GM23338 (cell line): ENCODE measurements at regions not wholly inside any gene's neighbourhood (a gene's known extent, or its start where the extent isn't known, plus 50 kb on each side); places are given as distances from the start of the nearest gene placed in this dataset.

Source experiments
- ATAC-seq: fragments of 200-7000 bp; cut with Tn5 transposase; 3 replicates; pipeline ENCODE4 v1.9.1; 2020
- DNase-seq: peaks from one replicate; pipeline ENCODE4 v3.0.0-alpha.2; 2015; ENCODE audit warnings: low spot score
- H2AFZ ChIP-seq: fragments of 200-600 bp; sonication (generic); 2 replicates; pipeline ENCODE4 v1.8.0; 2016; ENCODE audit warnings: antibody characterized with exemption, mild to moderate bottlenecking, moderate library complexity
- H3F3A ChIP-seq: fragments of 200-600 bp; sonication (generic); replicated peaks from 2 replicates; pipeline ENCODE4 v1.8.0; 2017; ENCODE audit warnings: antibody characterized with exemption, mixed run types, low read depth
- H3K27ac ChIP-seq: fragments of 200-600 bp; sonication (generic); 2 replicates; pipeline ENCODE4 v1.6.1; 2016; ENCODE audit warnings: low read depth
- H3K27me3 ChIP-seq: fragments of 200-600 bp; sonication (generic); 2 replicates; pipeline ENCODE4 v1.8.0; 2016; ENCODE audit warnings: mild to moderate bottlenecking, mixed run types, moderate library complexity; ENCODE audit not compliant: insufficient read depth
- H3K36me3 ChIP-seq: fragments of 200-600 bp; sonication (generic); 2 replicates; pipeline ENCODE4 v1.8.0; 2016; ENCODE audit warnings: mild to moderate bottlenecking; ENCODE audit not compliant: insufficient read depth
- H3K4me1 ChIP-seq: fragments of 200-600 bp; sonication (generic); 2 replicates; pipeline ENCODE4 v1.8.0; 2016; ENCODE audit warnings: mild to moderate bottlenecking, moderate library complexity; ENCODE audit not compliant: insufficient read depth
- H3K4me2 ChIP-seq: fragments of 200-600 bp; sonication (generic); 2 replicates; pipeline ENCODE4 v1.7.1; 2017; ENCODE audit warnings: mixed run types
- H3K4me3 ChIP-seq: fragments of 200-600 bp; sonication (generic); 2 replicates; pipeline ENCODE4 v1.6.1; 2016; ENCODE audit warnings: mixed run types
- H3K79me2 ChIP-seq: fragments of 200-600 bp; sonication (generic); replicated peaks from 2 replicates; pipeline ENCODE4 v1.8.0; 2017; ENCODE audit warnings: mild to moderate bottlenecking; ENCODE audit not compliant: insufficient read depth
- H3K9me2 ChIP-seq: fragments of 200-600 bp; sonication (generic); 2 replicates; pipeline ENCODE4 v1.8.0; 2017; ENCODE audit not compliant: insufficient read depth
- H4K20me1 ChIP-seq: fragments of 200-600 bp; sonication (generic); replicated peaks from 2 replicates; pipeline ENCODE4 v1.8.0; 2017; ENCODE audit warnings: mild to moderate bottlenecking; ENCODE audit not compliant: insufficient read depth
- H3K27ac Mint-ChIP-seq: 2 replicates; pipeline ENCODE4 v1.8.0; 2020; ENCODE audit warnings: inconsistent platforms, mild to moderate bottlenecking, moderate library complexity, mixed read lengths
- H3K27me3 Mint-ChIP-seq: 3 replicates; pipeline ENCODE4 v1.8.0; 2022; ENCODE audit warnings: low read depth, mild to moderate bottlenecking, moderate library complexity, mixed read lengths, inconsistent platforms; ENCODE audit not compliant: insufficient read depth, poor library complexity
- H3K36me3 Mint-ChIP-seq: 3 replicates; pipeline ENCODE4 v1.8.0; 2021; ENCODE audit warnings: low read depth, mild to moderate bottlenecking, inconsistent platforms, moderate library complexity, mixed read lengths
- H3K4me1 Mint-ChIP-seq: 3 replicates; pipeline ENCODE4 v1.8.0; 2020; ENCODE audit warnings: mild to moderate bottlenecking, inconsistent platforms, mixed read lengths
- H3K4me3 Mint-ChIP-seq: 3 replicates; pipeline ENCODE4 v1.8.0; 2021; ENCODE audit warnings: moderate library complexity, mild to moderate bottlenecking, inconsistent platforms, mixed read lengths
- H3K9me3 Mint-ChIP-seq: 3 replicates; pipeline ENCODE4 v1.8.0; 2020; ENCODE audit warnings: moderate library complexity, mild to moderate bottlenecking, inconsistent platforms, mixed read lengths
- CREB1 ChIP-seq: fragments of 250-450 bp; sonication (Bioruptor Pico); IDR thresholded peaks from 2 replicates; pipeline ENCODE4 v1.5.0; 2020; ENCODE audit warnings: low read depth, mild to moderate bottlenecking, moderate library complexity
- CTCF ChIP-seq, 2 experiments: fragments of 200-600 bp in 1 of 2; sonication (generic) in 1 of 2; conservative IDR thresholded peaks; 2 replicates each; pipeline versions ENCODE4 v1.5.1 to v1.6.1; 2016 to 2017; ENCODE audit warnings: antibody characterized with exemption in 2 of 2, low read depth in 2 of 2, mild to moderate bottlenecking in 2 of 2, moderate library complexity in 1 of 2
- ETS1 ChIP-seq: IDR thresholded peaks from 2 replicates; pipeline ENCODE4 v1.6.1; 2016; ENCODE audit warnings: antibody characterized with exemption
- EZH2 ChIP-seq: fragments of 200-600 bp; sonication (generic); IDR thresholded peaks from one replicate; pipeline ENCODE4 v1.8.0; 2017; ENCODE audit warnings: antibody characterized with exemption, mild to moderate bottlenecking, low read depth; ENCODE audit not compliant: unreplicated experiment
- EZH2phosphoT487 ChIP-seq: fragments of 200-600 bp; sonication (generic); IDR thresholded peaks from one replicate; pipeline ENCODE4 v1.8.1; 2018; ENCODE audit warnings: antibody characterized with exemption; ENCODE audit not compliant: unreplicated experiment
- JUNB ChIP-seq: IDR thresholded peaks from one replicate; pipeline ENCODE4 v1.6.1; 2016; ENCODE audit warnings: antibody characterized with exemption; ENCODE audit not compliant: unreplicated experiment
- NANOG ChIP-seq: IDR thresholded peaks from 2 replicates; pipeline ENCODE4 v1.6.1; 2016; ENCODE audit warnings: antibody characterized with exemption, borderline replicate concordance
- POLR2AphosphoS5 ChIP-seq: IDR thresholded peaks from 2 replicates; pipeline ENCODE4 v1.6.1; 2016; ENCODE audit warnings: antibody characterized with exemption, low read depth
- REST ChIP-seq: IDR thresholded peaks from one replicate; pipeline ENCODE4 v1.6.1; 2018; ENCODE audit warnings: antibody characterized with exemption; ENCODE audit not compliant: unreplicated experiment
- STAT1 ChIP-seq: IDR thresholded peaks from one replicate; pipeline ENCODE4 v1.6.1; 2016; ENCODE audit warnings: antibody characterized with exemption; ENCODE audit not compliant: unreplicated experiment
- ZNF114 ChIP-seq: fragments of 250-450 bp; sonication (Bioruptor Pico); IDR thresholded peaks from 2 replicates; pipeline ENCODE4 v1.5.0; 2020; ENCODE audit warnings: mild to moderate bottlenecking, moderate library complexity
- ZNF331 ChIP-seq: fragments of 250-450 bp; sonication (Bioruptor Pico); IDR thresholded peaks from 2 replicates; pipeline ENCODE4 v1.5.0; 2020; ENCODE audit warnings: low read depth, mild to moderate bottlenecking, moderate library complexity
- TF ChIP-seq, protein P1 (sequence below): fragments of 250-450 bp; sonication (Bioruptor Pico); IDR thresholded peaks from 2 replicates; pipeline ENCODE4 v1.5.0; 2020; ENCODE audit warnings: mild to moderate bottlenecking, moderate library complexity

GRCh38 chr4:147122685-147123084 lies 177.0 kb upstream of the TTC29 start:
- Mint-ChIP-seq H3K4me1 (peaks cover 7% of the 10 kb centered on the region; the same call in 1 of the 3 replicates), H3K9me3 (no peaks in the 10 kb centered on the region; the same call in 2 of the 3 replicates), H3K4me3 (no peak overlapping the region), H3K36me3 (no peaks in the 10 kb centered on the region), H3K27me3 (no peaks in the 10 kb centered on the region), H3K27ac (no peak overlapping the region)
- no peak for ATAC-seq
- Histone ChIP-seq H4K20me1 (no peaks in the 10 kb centered on the region), H3K27ac (no peak overlapping the region), H3K9me2 (peaks cover 4% of the 10 kb centered on the region; the same call in 1 of the 2 replicates), H3K79me2 (no peaks in the 10 kb centered on the region), H3K4me3 (no peak overlapping the region), H3K4me1 (no peaks in the 10 kb centered on the region), H3K27me3 (no peaks in the 10 kb centered on the region), H3K4me2 (no peak overlapping the region), H2AFZ (no peak overlapping the region), H3F3A (no peaks in the 10 kb centered on the region), H3K36me3 (no peaks in the 10 kb centered on the region)
- no peak for DNase-seq
- TF ChIP-seq STAT1 (no peak), CTCF (conservative IDR thresholded peaks at IDR 0.05; ENCODE audit: low read depth in 2 of 2) (no peak), NANOG (no peak), REST (no peak), EZH2 (no peak), JUNB (no peak), ZNF114 (CRISPR knock-in tag) (no peak), ETS1 (no peak), POLR2AphosphoS5 (no peak), CREB1 (CRISPR knock-in tag) (no peak), EZH2phosphoT487 (no peak), ZNF331 (CRISPR knock-in tag) (no peak)
- TF ChIP-seq, protein P1, sequence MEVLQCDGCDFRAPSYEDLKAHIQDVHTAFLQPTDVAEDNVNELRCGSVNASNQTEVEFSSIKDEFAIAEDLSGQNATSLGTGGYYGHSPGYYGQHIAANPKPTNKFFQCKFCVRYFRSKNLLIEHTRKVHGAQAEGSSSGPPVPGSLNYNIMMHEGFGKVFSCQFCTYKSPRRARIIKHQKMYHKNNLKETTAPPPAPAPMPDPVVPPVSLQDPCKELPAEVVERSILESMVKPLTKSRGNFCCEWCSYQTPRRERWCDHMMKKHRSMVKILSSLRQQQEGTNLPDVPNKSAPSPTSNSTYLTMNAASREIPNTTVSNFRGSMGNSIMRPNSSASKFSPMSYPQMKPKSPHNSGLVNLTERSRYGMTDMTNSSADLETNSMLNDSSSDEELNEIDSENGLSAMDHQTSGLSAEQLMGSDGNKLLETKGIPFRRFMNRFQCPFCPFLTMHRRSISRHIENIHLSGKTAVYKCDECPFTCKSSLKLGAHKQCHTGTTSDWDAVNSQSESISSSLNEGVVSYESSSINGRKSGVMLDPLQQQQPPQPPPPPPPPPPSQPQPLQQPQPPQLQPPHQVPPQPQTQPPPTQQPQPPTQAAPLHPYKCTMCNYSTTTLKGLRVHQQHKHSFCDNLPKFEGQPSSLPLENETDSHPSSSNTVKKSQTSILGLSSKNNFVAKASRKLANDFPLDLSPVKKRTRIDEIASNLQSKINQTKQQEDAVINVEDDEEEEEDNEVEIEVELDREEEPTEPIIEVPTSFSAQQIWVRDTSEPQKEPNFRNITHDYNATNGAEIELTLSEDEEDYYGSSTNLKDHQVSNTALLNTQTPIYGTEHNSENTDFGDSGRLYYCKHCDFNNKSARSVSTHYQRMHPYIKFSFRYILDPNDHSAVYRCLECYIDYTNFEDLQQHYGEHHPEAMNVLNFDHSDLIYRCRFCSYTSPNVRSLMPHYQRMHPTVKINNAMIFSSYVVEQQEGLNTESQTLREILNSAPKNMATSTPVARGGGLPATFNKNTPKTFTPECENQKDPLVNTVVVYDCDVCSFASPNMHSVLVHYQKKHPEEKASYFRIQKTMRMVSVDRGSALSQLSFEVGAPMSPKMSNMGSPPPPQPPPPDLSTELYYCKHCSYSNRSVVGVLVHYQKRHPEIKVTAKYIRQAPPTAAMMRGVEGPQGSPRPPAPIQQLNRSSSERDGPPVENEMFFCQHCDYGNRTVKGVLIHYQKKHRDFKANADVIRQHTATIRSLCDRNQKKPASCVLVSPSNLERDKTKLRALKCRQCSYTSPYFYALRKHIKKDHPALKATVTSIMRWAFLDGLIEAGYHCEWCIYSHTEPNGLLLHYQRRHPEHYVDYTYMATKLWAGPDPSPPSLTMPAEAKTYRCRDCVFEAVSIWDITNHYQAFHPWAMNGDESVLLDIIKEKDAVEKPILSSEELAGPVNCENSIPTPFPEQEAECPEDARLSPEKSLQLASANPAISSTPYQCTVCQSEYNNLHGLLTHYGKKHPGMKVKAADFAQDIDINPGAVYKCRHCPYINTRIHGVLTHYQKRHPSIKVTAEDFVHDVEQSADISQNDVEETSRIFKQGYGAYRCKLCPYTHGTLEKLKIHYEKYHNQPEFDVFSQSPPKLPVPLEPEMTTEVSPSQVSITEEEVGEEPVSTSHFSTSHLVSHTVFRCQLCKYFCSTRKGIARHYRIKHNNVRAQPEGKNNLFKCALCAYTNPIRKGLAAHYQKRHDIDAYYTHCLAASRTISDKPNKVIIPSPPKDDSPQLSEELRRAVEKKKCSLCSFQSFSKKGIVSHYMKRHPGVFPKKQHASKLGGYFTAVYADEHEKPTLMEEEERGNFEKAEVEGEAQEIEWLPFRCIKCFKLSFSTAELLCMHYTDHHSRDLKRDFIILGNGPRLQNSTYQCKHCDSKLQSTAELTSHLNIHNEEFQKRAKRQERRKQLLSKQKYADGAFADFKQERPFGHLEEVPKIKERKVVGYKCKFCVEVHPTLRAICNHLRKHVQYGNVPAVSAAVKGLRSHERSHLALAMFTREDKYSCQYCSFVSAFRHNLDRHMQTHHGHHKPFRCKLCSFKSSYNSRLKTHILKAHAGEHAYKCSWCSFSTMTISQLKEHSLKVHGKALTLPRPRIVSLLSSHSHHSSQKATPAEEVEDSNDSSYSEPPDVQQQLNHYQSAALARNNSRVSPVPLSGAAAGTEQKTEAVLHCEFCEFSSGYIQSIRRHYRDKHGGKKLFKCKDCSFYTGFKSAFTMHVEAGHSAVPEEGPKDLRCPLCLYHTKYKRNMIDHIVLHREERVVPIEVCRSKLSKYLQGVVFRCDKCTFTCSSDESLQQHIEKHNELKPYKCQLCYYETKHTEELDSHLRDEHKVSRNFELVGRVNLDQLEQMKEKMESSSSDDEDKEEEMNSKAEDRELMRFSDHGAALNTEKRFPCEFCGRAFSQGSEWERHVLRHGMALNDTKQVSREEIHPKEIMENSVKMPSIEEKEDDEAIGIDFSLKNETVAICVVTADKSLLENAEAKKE (CRISPR knock-in tag) = no peak
